ENCODE measurements at regions not wholly inside any gene's neighbourhood (a gene's known extent, or its start where the extent isn't known, plus 50 kb on each side); places are given as distances from the start of the nearest gene placed in this dataset.
"Not testable (repeated sequence)": the region's sequence is repeated elsewhere in the genome, so short reads cannot be mapped to it uniquely, and the experiment has no call there.

- no peak overlapping the region for H3K27ac ChIP-seq (ENCODE audit: low read depth in 1 of 2, low read length in 2 of 2)
- DNase-seq = no peak
- no peak overlapping the region for H2AFZ ChIP-seq (ENCODE audit: insufficient read depth, low read depth, low read length, poor library complexity, severe bottlenecking)
- no peak overlapping the region for H3K4me3 Mint-ChIP-seq
- no peak overlapping the region for H3K4me2 ChIP-seq (replicated peaks; ENCODE audit: extremely low read depth, low read length, poor library complexity, severe bottlenecking)
- H3K79me2 ChIP-seq (ENCODE audit: insufficient read depth, low read length) = no peaks in the 10 kb centered on the region
- no peak for TF ChIP-seq CTCF (IDR thresholded peaks at IDR 0.05)
- no peaks in the 10 kb centered on the region for H3K4me1 ChIP-seq (ENCODE audit: control insufficient read depth in 1 of 2, insufficient read depth in 2 of 2, low read length in 2 of 2)
- H3K4me1 Mint-ChIP-seq = no peaks in the 10 kb centered on the region
- intact Hi-C loops (cut with micrococcal nuclease) = no loop called here
- no peak overlapping the region for H3K27ac Mint-ChIP-seq
- H4K20me1 ChIP-seq (ENCODE audit: insufficient read depth, low read length) = no peaks in the 10 kb centered on the region
- 92% methylated on average over 1 of the region's 1 CpG for WGBS (ENCODE audit: insufficient coverage)
- no peaks in the 10 kb centered on the region for H3K27me3 Mint-ChIP-seq (ENCODE audit: low read depth in 3 of 3)
- H3K4me3 ChIP-seq (replicated peaks in 1 of 3; ENCODE audit: low read depth in 2 of 3, low read length in 3 of 3) = no peak overlapping the region
- no peaks in the 10 kb centered on the region for H3K36me3 Mint-ChIP-seq
- H3K36me3 ChIP-seq (replicated peaks in 1 of 2; ENCODE audit: control insufficient read depth in 1 of 2, insufficient read depth in 2 of 2, low read length in 2 of 2) = no peaks in the 10 kb centered on the region
- H3K9ac ChIP-seq (ENCODE audit: insufficient read depth, low read length, poor library complexity, severe bottlenecking) = no peak overlapping the region
- no peaks in the 10 kb centered on the region for H3K27me3 ChIP-seq (ENCODE audit: control insufficient read depth in 2 of 2, insufficient read depth in 2 of 2, low read length in 2 of 2)
- H3K9me3 ChIP-seq (replicated peaks in 1 of 2; ENCODE audit: control insufficient read depth in 1 of 2, insufficient read depth in 1 of 2, low read length in 2 of 2) = no peaks in the 10 kb centered on the region
- H3K9me3 Mint-ChIP-seq = peaks cover 0 to 9% (median 1%) of the 10 kb centered on the region in 7 donors
Observed at GRCh38 chr7:19520392-19520791, 188.4 kb downstream of the POLR1F start.

- Histone ChIP-seq H3K9me3 (replicated peaks in 1 of 2; ENCODE audit: control insufficient read depth in 1 of 2, insufficient read depth in 1 of 2, low read length in 2 of 2) (no peaks in the 10 kb centered on the region), H4K20me1 (ENCODE audit: insufficient read depth, low read length) (no peaks in the 10 kb centered on the region), H3K27ac (ENCODE audit: low read depth in 1 of 2, low read length in 2 of 2) (no peak overlapping the region), H3K27me3 (ENCODE audit: control insufficient read depth in 2 of 2, insufficient read depth in 2 of 2, low read length in 2 of 2) (no peaks in the 10 kb centered on the region), H3K36me3 (replicated peaks in 1 of 2; ENCODE audit: control insufficient read depth in 1 of 2, insufficient read depth in 2 of 2, low read length in 2 of 2) (no peaks in the 10 kb centered on the region), H3K79me2 (ENCODE audit: insufficient read depth, low read length) (no peaks in the 10 kb centered on the region), H3K4me3 (replicated peaks in 1 of 3; ENCODE audit: low read depth in 2 of 3, low read length in 3 of 3) (no peak overlapping the region), H3K4me2 (replicated peaks; ENCODE audit: extremely low read depth, low read length, poor library complexity, severe bottlenecking) (no peak overlapping the region), H2AFZ (ENCODE audit: insufficient read depth, low read depth, low read length, poor library complexity, severe bottlenecking) (no peak overlapping the region), H3K9ac (ENCODE audit: insufficient read depth, low read length, poor library complexity, severe bottlenecking) (no peak overlapping the region), H3K4me1 (ENCODE audit: control insufficient read depth in 1 of 2, insufficient read depth in 2 of 2, low read length in 2 of 2) (no peaks in the 10 kb centered on the region)
- TF ChIP-seq CTCF (IDR thresholded peaks at IDR 0.05) = no peak
- intact Hi-C loops (cut with micrococcal nuclease) = no loop called here
- Mint-ChIP-seq H3K36me3 (no peaks in the 10 kb centered on the region), H3K4me3 (no peak overlapping the region), H3K9me3 (peaks cover 0 to 9% (median 1%) of the 10 kb centered on the region in 7 donors), H3K4me1 (no peaks in the 10 kb centered on the region), H3K27me3 (ENCODE audit: low read depth in 3 of 3) (no peaks in the 10 kb centered on the region), H3K27ac (no peak overlapping the region)
- DNase-seq = no peak
- WGBS (ENCODE audit: insufficient coverage) = 67% methylated on average over 2 of the region's 3 CpGs
Observed at GRCh38 chr7:19519443-19520021, 189.3 kb downstream of the POLR1F start.

GRCh38 chr7:19517546-19517945 is 191.3 kb downstream of the POLR1F start:
- H3K36me3 ChIP-seq (replicated peaks in 1 of 2; ENCODE audit: control insufficient read depth in 1 of 2, insufficient read depth in 2 of 2, low read length in 2 of 2); H3K27me3 ChIP-seq (ENCODE audit: control insufficient read depth in 2 of 2, insufficient read depth in 2 of 2, low read length in 2 of 2); H3K4me3 Mint-ChIP-seq; H3K4me3 ChIP-seq (replicated peaks in 1 of 3; ENCODE audit: low read depth in 2 of 3, low read length in 3 of 3); H3K9me3 ChIP-seq (replicated peaks in 1 of 2; ENCODE audit: control insufficient read depth in 1 of 2, insufficient read depth in 1 of 2, low read length in 2 of 2); H3K4me1 ChIP-seq (ENCODE audit: control insufficient read depth in 1 of 2, insufficient read depth in 2 of 2, low read length in 2 of 2); H3K4me1 Mint-ChIP-seq; H3K4me2 ChIP-seq (replicated peaks; ENCODE audit: extremely low read depth, low read length, poor library complexity, severe bottlenecking); H3K27ac Mint-ChIP-seq; H3K79me2 ChIP-seq (ENCODE audit: insufficient read depth, low read length); DNase-seq; intact Hi-C loops (cut with micrococcal nuclease); H3K36me3 Mint-ChIP-seq; H3K27me3 Mint-ChIP-seq (ENCODE audit: low read depth in 3 of 3); H3K9me3 Mint-ChIP-seq; H3K9ac ChIP-seq (ENCODE audit: insufficient read depth, low read length, poor library complexity, severe bottlenecking); H4K20me1 ChIP-seq (ENCODE audit: insufficient read depth, low read length); H3K27ac ChIP-seq (ENCODE audit: low read depth in 1 of 2, low read length in 2 of 2); H2AFZ ChIP-seq (ENCODE audit: insufficient read depth, low read depth, low read length, poor library complexity, severe bottlenecking): not testable (repeated sequence)
- WGBS (ENCODE audit: insufficient coverage) = no CpG with 5 or more reads among the region's 3 CpGs

All from CD14-positive monocyte (primary cell).